GM21423 (cell line): ENCODE measurements at regions not wholly inside any gene's neighbourhood (a gene's known extent, or its start where the extent isn't known, plus 50 kb on each side); places are given as distances from the start of the nearest gene placed in this dataset.
A peak's percentile ranks its signal among the peaks of the same experiment; 100 is the strongest.
"Not testable (repeated sequence)": the region's sequence is repeated elsewhere in the genome, so short reads cannot be mapped to it uniquely, and the experiment has no call there.

Experiments used
- ATAC-seq: cut with Tn5 transposase; IDR thresholded peaks from one replicate; pipeline ENCODE4 v1.9.1; 2021; ENCODE audit warnings: mild to moderate bottlenecking, moderate library complexity; ENCODE audit not compliant: unreplicated experiment

- not testable (repeated sequence) for ATAC-seq
Measured at GRCh38 chr1:121109025-121109424, 75.1 kb downstream of the FAM72B start.

- ATAC-seq: not testable (repeated sequence)
Measured at GRCh38 chr1:121116522-121117297, 67.4 kb downstream of the FAM72B start.

GRCh38 chr1:121117298-121117611, 66.9 kb downstream of the FAM72B start:
- peak; percentile 49 for ATAC-seq

- ATAC-seq: not testable (repeated sequence)
Measured at GRCh38 chr1:121117622-121118479, 66.3 kb downstream of the FAM72B start.
